ENCODE measurements at regions not wholly inside any gene's neighbourhood (a gene's known extent, or its start where the extent isn't known, plus 50 kb on each side); places are given as distances from the start of the nearest gene placed in this dataset.

- Histone ChIP-seq H3K4me1 (no peaks in the 10 kb centered on the region), H3K4me3 (no peak overlapping the region), H3K27me3 (ENCODE audit: low read depth) (no peaks in the 10 kb centered on the region), H3K9me3 (no peaks in the 10 kb centered on the region), H3K36me3 (no peaks in the 10 kb centered on the region), H3K27ac (no peak overlapping the region)
- intact Hi-C loops (cut with DNase I), result no loop called here
- DNase-seq (no peak), ATAC-seq (no peak)
- TF ChIP-seq CTCF (IDR thresholded peaks at IDR 0.05), result no peak
These were observed 482.4 kb upstream of the SOX5 start for GRCh38 chr12:24431872-24432271.

- intact Hi-C loops (cut with DNase I), result no loop called here
- Histone ChIP-seq H3K4me3 (no peak overlapping the region), H3K4me1 (no peaks in the 10 kb centered on the region), H3K27me3 (ENCODE audit: low read depth) (no peaks in the 10 kb centered on the region), H3K36me3 (no peaks in the 10 kb centered on the region), H3K27ac (no peak overlapping the region), H3K9me3 (no peaks in the 10 kb centered on the region)
- no peak for DNase-seq
- no peak for TF ChIP-seq CTCF (IDR thresholded peaks at IDR 0.05)
- ATAC-seq, result no peak
These were observed 478.3 kb upstream of the SOX5 start for GRCh38 chr12:24427776-24428175.

GRCh38 chr12:24425601-24425970, 476.1 kb upstream of the SOX5 start:
- Histone ChIP-seq H3K4me3 (no peak overlapping the region), H3K9me3 (no peaks in the 10 kb centered on the region), H3K36me3 (no peaks in the 10 kb centered on the region), H3K27me3 (ENCODE audit: low read depth) (no peaks in the 10 kb centered on the region), H3K4me1 (no peaks in the 10 kb centered on the region), H3K27ac (no peak overlapping the region)
- intact Hi-C loops (cut with DNase I), result no loop called here
- DNase-seq (no peak), ATAC-seq (no peak)
- TF ChIP-seq CTCF (IDR thresholded peaks at IDR 0.05), result no peak

DNA sequence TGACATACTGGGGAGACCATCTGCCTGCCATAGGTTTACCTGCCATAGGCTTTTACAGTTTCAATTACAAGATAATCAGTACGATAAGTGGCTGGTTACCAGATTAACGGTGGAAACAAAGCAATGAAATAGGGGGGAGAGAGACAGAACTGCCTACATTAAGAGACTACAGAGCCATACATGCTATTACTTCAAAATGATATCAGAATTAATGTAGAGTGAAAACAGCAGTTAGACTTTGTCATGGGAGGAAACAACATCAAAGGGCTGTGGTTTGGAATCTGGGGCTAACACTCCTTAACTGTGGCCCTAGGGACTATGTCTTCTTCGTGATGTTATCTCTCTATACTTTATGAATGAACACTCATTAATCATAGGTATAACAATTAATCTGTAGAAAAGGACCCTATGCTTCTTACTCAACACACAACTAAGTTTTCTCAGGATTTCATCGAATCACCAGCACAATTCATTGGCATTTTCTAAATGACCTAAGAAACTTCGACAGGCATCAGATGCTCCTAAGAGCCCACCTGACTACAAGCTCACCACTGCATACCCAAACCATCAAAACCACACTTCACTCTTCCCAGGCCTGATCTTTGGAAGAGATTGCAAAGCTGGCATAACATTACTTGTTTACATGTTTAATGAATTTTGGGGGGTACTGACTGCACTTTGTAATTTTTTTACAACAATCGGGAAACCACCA, 475.6 kb upstream of the SOX5 start:
- Histone ChIP-seq H3K27me3 (ENCODE audit: low read depth) (no peaks in the 10 kb centered on the region), H3K27ac (no peak overlapping the region), H3K4me1 (no peaks in the 10 kb centered on the region), H3K36me3 (no peaks in the 10 kb centered on the region), H3K4me3 (no peak overlapping the region), H3K9me3 (no peaks in the 10 kb centered on the region)
- DNase-seq, result no peak
- TF ChIP-seq CTCF (IDR thresholded peaks at IDR 0.05), result no peak
- ATAC-seq, result no peak
- intact Hi-C loops (cut with DNase I), result no loop called here

GRCh38 chr12:24424376-24424775, 474.9 kb upstream of the SOX5 start:
- no peaks in the 10 kb centered on the region for H3K9me3 ChIP-seq
- H3K4me1 ChIP-seq, result no peaks in the 10 kb centered on the region
- H3K27ac ChIP-seq, result no peak overlapping the region
- no peaks in the 10 kb centered on the region for H3K36me3 ChIP-seq
- H3K27me3 ChIP-seq (ENCODE audit: low read depth), result no peaks in the 10 kb centered on the region
- intact Hi-C loops (cut with DNase I), result no loop called here
- ATAC-seq (no peak), DNase-seq (no peak)
- H3K4me3 ChIP-seq, result no peak overlapping the region
- no peak for TF ChIP-seq CTCF (IDR thresholded peaks at IDR 0.05)

Data from lower lobe of right lung (tissue), 2 donors.